ENCODE measurements at regions not wholly inside any gene's neighbourhood (a gene's known extent, or its start where the extent isn't known, plus 50 kb on each side); places are given as distances from the start of the nearest gene placed in this dataset.
"Not testable (repeated sequence)": the region's sequence is repeated elsewhere in the genome, so short reads cannot be mapped to it uniquely, and the experiment has no call there.

- no peak for TF ChIP-seq MYC (IDR thresholded peaks at IDR 0.05; ENCODE audit: low read depth, low read length)
- no peak for TF ChIP-seq CTCF (IDR thresholded peaks at IDR 0.05; ENCODE audit: low read depth, low read length)
- TF ChIP-seq POLR2A (IDR thresholded peaks at IDR 0.05; ENCODE audit: extremely low read depth, insufficient read length) = no peak
- TF ChIP-seq MAX (IDR thresholded peaks at IDR 0.05; ENCODE audit: low read depth, low read length) = no peak
- DNase-seq (ENCODE audit: low read depth) = no peak
- no peak overlapping the region for H3K4me3 ChIP-seq (ENCODE audit: low read depth, low read length)
These were observed 412.5 kb upstream of the KLHL4 start for GRCh38 chrX:87105131-87105530.

DNA sequence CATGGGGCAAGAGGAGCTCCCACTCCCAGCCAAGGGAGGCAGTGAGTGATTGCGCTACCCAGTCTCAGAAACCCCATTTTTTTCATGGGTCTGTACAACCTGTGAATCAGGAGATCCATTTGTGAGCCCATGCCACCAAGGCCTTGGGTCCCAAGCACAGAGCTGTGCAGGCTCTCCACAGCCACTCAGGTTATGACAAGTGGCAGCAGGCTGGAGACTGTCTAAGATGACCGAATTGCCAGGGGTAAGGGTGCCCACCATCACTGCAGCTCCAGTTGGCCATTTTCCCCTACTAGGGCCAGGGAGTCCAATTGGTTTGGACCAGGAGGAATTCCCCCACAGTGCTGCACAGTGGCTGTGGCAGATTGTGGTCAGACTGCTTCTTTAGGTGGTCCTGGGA, 407.5 kb upstream of the KLHL4 start:
- no peak for DNase-seq (ENCODE audit: low read depth)
- no peak overlapping the region for H3K4me3 ChIP-seq (ENCODE audit: low read depth, low read length)
- TF ChIP-seq CTCF (IDR thresholded peaks at IDR 0.05; ENCODE audit: low read depth, low read length) (no peak), MAX (IDR thresholded peaks at IDR 0.05; ENCODE audit: low read depth, low read length) (no peak), POLR2A (IDR thresholded peaks at IDR 0.05; ENCODE audit: extremely low read depth, insufficient read length) (no peak)

GRCh38 chrX:87140800-87141483, 376.7 kb upstream of the KLHL4 start:
- no peak for DNase-seq (ENCODE audit: low read depth)
- H3K4me3 ChIP-seq (ENCODE audit: low read depth, low read length) = no peak overlapping the region
- TF ChIP-seq POLR2A (IDR thresholded peaks at IDR 0.05; ENCODE audit: extremely low read depth, insufficient read length) (no peak), MAX (IDR thresholded peaks at IDR 0.05; ENCODE audit: low read depth, low read length) (no peak), CTCF (IDR thresholded peaks at IDR 0.05; ENCODE audit: low read depth, low read length) (no peak), MYC (IDR thresholded peaks at IDR 0.05; ENCODE audit: low read depth, low read length) (no peak)

DNA sequence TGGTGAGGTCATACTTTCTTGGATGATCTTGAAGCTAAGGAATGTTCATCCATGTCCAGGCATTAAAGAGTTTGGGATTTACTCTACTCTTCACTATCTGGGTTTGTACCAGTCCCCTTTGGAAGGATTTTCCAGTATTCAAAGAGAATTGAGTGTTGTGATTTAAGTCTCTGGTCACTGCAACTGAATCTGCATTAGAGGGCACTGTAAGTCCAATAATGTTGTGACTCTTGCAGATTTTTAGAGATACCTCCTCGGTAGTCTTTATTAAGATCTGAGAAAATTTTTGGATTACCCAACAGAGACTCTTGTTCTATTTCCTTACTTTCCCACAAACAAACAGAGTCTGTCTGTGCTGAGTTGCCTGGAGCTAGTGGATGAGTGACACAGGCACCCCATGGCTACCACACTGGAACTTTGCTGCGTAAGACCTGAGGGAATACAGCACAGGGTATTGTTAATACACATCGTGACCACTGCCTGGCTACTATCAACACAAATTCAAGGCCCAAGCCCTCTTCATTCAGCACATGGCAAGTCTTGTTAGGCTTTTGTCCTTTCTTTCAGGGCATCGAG, 357.1 kb upstream of the KLHL4 start:
- TF ChIP-seq MYC (IDR thresholded peaks at IDR 0.05; ENCODE audit: low read depth, low read length) (no peak), POLR2A (IDR thresholded peaks at IDR 0.05; ENCODE audit: extremely low read depth, insufficient read length) (no peak), MAX (IDR thresholded peaks at IDR 0.05; ENCODE audit: low read depth, low read length) (no peak), CTCF (IDR thresholded peaks at IDR 0.05; ENCODE audit: low read depth, low read length) (no peak)
- DNase-seq (ENCODE audit: low read depth) = no peak
- no peak overlapping the region for H3K4me3 ChIP-seq (ENCODE audit: low read depth, low read length)

- DNase-seq (ENCODE audit: low read depth) = no peak
- TF ChIP-seq POLR2A (IDR thresholded peaks at IDR 0.05; ENCODE audit: extremely low read depth, insufficient read length) (no peak), MAX (IDR thresholded peaks at IDR 0.05; ENCODE audit: low read depth, low read length) (no peak), CTCF (IDR thresholded peaks at IDR 0.05; ENCODE audit: low read depth, low read length) (no peak), MYC (IDR thresholded peaks at IDR 0.05; ENCODE audit: low read depth, low read length) (no peak)
- no peak overlapping the region for H3K4me3 ChIP-seq (ENCODE audit: low read depth, low read length)
These were observed 349.8 kb upstream of the KLHL4 start for GRCh38 chrX:87167841-87168240.

DNA sequence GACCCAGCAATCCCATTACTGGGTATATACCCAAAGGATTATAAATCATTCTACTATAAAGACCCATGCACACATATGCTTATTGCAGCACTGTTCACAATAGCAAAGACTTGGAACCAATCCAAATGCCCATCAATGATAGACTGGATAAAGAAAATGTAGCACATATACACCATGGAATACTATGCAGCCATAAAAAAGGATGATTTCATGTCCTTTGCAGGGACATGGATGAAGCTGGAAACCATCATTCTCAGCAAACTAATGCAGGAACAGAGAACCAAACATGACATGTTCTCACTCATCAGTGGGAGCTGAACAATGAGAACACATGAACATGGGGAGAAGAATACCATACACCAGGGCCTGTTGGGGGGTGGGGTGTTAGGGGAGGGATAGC, 339.6 kb upstream of the KLHL4 start:
- not testable (repeated sequence) for DNase-seq (ENCODE audit: low read depth)

More for the DNA sequence above, 339.6 kb upstream of the KLHL4 start:
- H3K4me3 ChIP-seq (ENCODE audit: low read depth, low read length) = not testable (repeated sequence)

Measured in NB4 (cell line).